T47D (cell line): ENCODE measurements at regions not wholly inside any gene's neighbourhood (a gene's known extent, or its start where the extent isn't known, plus 50 kb on each side); places are given as distances from the start of the nearest gene placed in this dataset.
"Not testable (repeated sequence)": the region's sequence is repeated elsewhere in the genome, so short reads cannot be mapped to it uniquely, and the experiment has no call there.

ENCODE experiments used
- DNase-seq, 2 experiments: peaks; one replicate each; pipeline versions ENCODE4 v3.0.0 to v3.0.0-alpha.2; 2011 to 2012; ENCODE audit warnings: low read depth in 1 of 2, low spot score in 1 of 2
- JUND ChIP-seq: IDR thresholded peaks from 2 replicates; pipeline ENCODE4 v1.6.1; 2012; ENCODE audit warnings: low read depth
- in situ Hi-C: cut with HindIII; loops from 2 replicates; pipeline ENCODE4 v1.10.0; 2016; ENCODE audit warnings: low sequenced_read_pairs, low pct_unique_long_range_greater_than_20kb

DNA sequence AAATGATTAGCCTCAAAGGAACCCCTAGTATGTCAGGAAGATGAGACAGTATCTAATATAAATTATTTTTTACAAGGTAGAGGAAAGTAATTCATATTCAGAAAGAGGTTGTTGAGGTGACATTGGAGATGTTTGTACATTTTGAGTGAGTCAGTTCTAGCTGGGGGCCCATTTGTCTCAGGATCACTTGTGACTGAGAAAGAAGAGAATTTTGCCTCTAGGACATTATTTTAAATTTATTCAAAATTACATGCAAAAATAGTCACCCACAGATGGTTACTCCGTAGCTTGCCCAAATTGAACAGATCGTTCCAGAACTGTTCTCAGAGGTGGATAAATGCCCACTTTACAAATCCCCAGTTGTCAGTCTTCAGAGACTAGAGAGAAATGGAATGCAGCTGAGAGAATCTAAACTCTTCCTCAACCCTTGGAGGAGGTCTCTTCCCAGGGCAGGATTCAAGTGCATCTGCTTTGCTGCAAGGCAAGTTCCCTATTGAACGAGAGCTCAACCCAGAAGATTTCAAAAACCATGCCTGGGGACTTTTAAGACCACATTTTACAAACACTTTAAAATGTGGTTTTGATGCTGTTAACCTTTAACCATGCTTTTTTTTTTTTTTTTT, 987.8 kb upstream of the ADAMTS5 start:
- DNase-seq: no peak
- TF ChIP-seq JUND: no peak
- in situ Hi-C loops: no loop called here

DNA sequence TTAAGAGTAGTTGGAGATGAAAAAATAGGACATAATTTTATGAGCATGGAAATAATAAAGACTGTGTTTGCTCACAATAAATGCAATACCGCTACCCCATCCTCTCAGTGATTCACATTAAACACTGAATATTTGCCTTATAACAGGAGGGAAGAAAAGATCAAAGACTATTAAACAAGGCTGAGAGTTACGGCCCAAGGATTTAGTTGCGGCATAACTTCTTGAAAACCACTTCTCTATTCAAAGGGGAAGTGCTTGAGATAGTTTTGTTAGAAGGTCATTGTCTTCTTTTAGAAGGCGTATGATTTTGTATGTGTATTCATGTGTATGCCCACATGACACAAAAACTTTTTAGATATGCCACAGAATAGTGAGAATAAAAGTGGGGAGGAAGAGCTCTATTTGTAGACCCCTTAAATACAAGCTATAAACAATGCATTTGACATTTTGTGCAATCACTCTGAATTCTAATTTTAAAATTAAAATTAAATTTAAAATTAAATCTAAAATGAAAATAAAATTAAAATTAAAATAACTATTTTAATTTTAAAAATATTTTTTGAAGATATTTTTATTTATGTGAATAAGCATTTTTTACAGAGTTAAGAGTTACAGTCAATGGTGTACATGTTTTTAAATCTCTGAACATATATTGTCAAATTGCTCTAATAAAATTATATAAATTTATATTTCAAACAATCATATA, 986.6 kb upstream of the ADAMTS5 start:
- no peak for DNase-seq
- no peak for TF ChIP-seq JUND
- in situ Hi-C loops: no loop called here

DNA sequence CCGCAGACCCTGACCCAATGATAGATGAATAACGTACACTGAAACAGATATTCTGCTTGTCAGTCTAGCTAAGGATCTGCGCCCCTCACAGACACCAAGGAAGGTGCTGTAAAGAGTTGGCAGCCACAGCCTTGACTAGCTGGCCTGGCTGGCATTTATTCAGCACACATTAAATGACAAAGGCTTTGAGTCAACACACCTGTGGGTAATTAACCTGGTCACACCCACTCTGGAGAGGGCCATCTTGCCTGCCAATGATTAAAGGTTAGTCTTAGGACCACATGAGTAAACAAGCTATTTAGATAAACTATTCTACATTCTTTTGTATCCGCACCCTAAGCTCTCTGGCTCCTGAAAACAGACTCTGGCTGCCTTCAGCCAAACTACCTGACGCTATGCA, 982.2 kb upstream of the ADAMTS5 start:
- DNase-seq, in situ Hi-C loops: not testable (repeated sequence)

DNA sequence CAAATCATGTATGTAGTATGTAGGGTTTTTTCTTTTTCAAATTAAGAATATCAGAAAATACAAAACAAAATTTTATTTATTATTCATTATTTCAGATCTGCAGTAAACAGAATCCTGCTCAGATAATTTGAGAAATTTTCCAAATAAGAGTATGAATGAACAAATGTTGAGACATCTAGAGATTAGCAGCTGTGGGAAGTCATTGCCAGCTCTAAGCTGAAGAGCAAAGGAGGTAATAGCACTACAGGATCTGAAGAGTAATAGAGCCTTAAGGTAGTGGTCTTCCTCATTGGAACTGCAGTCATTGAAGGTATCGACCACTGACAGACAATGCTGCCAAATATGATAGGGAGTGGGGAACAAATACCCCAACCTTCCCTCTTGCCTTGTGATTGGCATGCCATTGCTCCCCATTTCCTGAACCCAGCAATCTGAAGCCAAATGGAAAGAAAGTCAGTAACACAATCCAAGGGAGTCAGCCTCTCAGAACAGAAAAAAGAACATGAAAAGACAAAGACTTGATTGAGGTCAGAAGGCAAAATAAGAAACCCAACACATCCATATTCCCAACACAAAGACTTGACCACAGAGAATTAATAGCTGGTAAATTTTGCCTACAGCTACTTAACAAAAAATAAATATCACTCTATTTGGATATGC, 963.4 kb upstream of the ADAMTS5 start:
- DNase-seq, in situ Hi-C loops: not testable (repeated sequence)

- DNase-seq, in situ Hi-C loops: not testable (repeated sequence)
Observed at GRCh38 chr21:27929179-27929578, 962.3 kb upstream of the ADAMTS5 start.

GRCh38 chr21:27928534-27929115, 961.7 kb upstream of the ADAMTS5 start:
- DNase-seq, in situ Hi-C loops: not testable (repeated sequence)

DNA sequence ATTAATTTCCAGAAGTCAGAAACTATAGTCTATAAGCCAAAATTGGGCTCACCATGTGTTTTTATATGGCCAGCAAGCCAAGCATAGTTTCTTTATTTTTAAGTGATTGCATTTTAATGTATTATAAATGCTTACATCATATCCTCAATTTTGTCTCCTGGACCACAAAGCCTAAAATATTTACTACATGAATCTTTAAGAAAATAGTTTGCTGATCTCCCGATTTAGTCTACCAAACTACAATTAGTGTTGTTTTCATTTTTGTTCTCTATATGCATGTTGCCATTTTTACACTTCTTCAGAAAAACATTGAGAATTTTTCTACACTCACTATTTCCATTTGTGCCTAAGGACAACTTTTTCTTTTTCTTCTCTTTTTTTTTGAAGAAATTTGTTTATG, 954.5 kb upstream of the ADAMTS5 start:
- DNase-seq, in situ Hi-C loops: not testable (repeated sequence)

DNA sequence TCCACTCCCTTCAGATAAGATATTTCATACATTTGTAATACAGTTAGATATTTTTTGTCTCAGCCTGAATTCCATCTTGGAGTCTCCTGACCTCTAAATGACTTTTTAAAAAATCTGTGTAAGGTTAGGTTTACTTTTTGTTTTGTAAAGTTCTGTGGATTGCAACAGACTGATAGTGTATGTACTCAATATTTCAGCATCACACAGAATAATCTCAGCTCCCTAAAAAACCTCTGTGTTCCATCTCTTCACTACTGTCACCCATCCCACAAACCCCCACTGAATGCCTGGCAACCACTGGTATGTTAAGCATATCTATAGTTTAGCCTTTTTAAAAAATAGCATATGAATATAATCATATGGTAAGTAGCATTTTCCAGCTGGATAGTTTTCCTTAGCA, 951.1 kb upstream of the ADAMTS5 start:
- in situ Hi-C loops, DNase-seq: not testable (repeated sequence)

DNA sequence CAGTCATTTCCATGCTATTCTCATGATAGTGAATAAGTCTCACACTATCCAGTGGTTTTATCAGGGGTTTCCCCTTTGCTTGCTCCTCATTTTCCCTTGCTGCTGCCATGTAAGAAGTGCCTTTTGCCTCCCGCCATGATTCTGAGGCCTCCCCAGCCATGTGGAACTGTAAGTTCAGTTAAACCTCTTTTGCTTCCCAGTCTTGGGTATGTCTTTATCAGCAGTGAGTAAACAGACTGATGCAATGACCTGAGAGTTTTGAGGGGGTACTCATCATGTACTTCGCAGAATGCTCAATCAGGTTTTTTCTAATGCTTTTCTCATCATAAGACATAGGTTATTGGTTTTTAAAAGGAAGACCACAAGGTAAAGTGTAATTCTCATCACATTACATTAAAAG, 949.4 kb upstream of the ADAMTS5 start:
- in situ Hi-C loops, DNase-seq: not testable (repeated sequence)

- in situ Hi-C loops, DNase-seq: not testable (repeated sequence)
Observed at GRCh38 chr21:27912133-27912532, 945.2 kb upstream of the ADAMTS5 start.

DNA sequence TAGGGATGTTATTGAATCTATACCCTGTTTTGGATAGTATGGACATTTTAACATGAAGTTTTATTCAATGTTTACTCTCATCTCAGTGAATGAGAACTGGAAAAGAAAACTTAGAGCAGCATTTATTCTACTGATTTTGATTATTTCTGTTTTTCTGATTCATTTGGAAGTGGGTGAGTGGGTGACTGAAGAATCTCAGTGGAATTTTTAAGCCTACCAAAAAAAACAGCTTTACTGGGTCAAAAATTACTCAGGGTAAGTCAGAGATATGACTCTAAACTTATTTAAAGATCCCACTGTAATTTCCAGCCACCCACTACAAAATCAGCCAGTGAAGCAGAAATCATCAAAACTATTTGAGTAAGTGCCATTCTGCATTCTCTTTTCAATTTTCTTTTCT, 942.6 kb upstream of the ADAMTS5 start:
- in situ Hi-C loops, DNase-seq: not testable (repeated sequence)

GRCh38 chr21:27908816-27909215, 941.9 kb upstream of the ADAMTS5 start:
- not testable (repeated sequence) for DNase-seq

DNA sequence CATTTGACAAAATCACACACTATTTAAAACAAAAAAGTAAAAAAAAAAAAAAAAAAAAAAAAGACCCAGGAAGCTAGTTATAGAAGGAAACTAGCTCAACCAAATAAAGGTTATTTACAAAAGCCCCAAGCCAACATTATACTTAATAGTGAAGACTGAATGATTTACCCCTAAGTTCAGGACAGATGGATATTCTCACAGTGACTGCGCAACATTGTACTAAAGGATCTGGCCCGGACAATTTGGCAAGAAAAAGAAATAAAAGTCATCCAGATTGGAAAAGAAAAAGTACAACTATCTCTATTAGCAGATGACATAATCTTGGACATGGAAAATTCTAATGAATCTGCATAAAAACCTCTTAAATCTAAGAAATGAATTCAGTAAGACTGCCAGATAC, 936.0 kb upstream of the ADAMTS5 start:
- in situ Hi-C loops, DNase-seq: not testable (repeated sequence)

More at GRCh38 chr21:27908816-27909215, 941.9 kb upstream of the ADAMTS5 start:
- in situ Hi-C loops: not testable (repeated sequence)

- DNase-seq, in situ Hi-C loops: not testable (repeated sequence)
Observed at GRCh38 chr21:27893619-27894018, 926.7 kb upstream of the ADAMTS5 start.

DNA sequence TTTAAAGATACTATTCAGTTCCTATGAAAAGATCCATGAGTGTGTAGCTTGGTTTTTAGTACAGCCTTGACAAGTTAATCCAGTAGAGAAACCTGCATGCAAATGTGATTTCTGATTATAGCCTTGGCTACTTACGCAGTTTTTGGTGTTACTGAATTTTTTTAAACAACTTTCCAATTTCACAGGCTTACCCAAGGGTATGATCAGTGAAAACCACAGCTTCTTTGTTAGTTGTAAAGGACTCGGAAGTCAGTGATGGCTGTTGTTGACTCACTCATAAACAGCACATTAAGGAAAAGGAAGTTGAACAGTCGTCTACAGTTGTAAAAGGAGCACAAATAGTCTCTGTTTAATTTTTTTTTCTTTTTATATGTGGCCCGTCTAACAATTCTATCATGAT, 924.6 kb upstream of the ADAMTS5 start:
- in situ Hi-C loops, DNase-seq: not testable (repeated sequence)

- DNase-seq, in situ Hi-C loops: not testable (repeated sequence)
Observed at GRCh38 chr21:27887808-27888455, 921.0 kb upstream of the ADAMTS5 start.
